GM18511 (cell line): ENCODE measurements at regions not wholly inside any gene's neighbourhood (a gene's known extent, or its start where the extent isn't known, plus 50 kb on each side); places are given as distances from the start of the nearest gene placed in this dataset.
"Not testable (repeated sequence)": the region's sequence is repeated elsewhere in the genome, so short reads cannot be mapped to it uniquely, and the experiment has no call there.

Experiments
- ATAC-seq: cut with Tn5 transposase; IDR thresholded peaks from one replicate; pipeline ENCODE4 v1.9.1; 2021; ENCODE audit warnings: mild to moderate bottlenecking, moderate library complexity; ENCODE audit not compliant: unreplicated experiment

DNA sequence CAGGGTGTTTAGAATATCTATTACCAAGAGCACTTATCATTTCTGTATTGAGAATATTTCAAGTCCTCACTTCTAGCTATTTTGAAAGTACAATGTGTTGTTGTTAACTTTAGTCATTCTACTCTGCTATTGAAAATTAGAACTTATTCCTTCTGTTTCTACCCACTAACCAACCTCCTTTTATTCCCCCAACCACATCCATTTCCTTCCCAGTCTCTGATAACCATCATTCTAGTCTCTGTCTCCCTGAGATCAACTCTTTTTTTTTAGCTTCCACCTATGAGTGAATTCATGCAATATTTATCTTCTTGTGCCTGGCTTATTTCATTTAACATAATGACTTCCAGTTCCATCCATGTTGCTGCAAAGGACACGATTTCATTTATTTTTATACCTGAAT lies 290.6 kb upstream of the OR4E1 start:
- no peak for ATAC-seq

DNA sequence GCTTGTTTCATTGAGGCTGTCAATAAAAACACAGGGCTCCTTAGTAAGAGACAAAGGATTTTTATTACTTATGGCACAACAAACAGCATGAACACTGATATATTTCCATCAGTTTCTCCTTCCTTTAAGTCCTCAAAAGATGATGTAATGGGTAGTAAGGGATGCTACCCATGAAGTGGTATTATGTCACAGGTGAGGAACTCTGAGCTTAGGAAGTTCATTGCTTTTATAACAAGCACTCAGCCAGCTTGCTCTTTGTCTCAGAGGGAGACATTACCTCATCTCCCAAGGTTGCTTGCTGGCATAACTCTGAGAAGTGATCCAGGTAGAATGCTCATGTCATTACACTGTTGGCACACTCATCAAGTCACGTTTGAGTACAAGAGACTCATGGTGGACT lies 287.0 kb upstream of the OR4E1 start:
- ATAC-seq: no peak

GRCh38 chr14:21941885-21942284 lies 268.3 kb upstream of the OR4E1 start:
- no peak for ATAC-seq

DNA sequence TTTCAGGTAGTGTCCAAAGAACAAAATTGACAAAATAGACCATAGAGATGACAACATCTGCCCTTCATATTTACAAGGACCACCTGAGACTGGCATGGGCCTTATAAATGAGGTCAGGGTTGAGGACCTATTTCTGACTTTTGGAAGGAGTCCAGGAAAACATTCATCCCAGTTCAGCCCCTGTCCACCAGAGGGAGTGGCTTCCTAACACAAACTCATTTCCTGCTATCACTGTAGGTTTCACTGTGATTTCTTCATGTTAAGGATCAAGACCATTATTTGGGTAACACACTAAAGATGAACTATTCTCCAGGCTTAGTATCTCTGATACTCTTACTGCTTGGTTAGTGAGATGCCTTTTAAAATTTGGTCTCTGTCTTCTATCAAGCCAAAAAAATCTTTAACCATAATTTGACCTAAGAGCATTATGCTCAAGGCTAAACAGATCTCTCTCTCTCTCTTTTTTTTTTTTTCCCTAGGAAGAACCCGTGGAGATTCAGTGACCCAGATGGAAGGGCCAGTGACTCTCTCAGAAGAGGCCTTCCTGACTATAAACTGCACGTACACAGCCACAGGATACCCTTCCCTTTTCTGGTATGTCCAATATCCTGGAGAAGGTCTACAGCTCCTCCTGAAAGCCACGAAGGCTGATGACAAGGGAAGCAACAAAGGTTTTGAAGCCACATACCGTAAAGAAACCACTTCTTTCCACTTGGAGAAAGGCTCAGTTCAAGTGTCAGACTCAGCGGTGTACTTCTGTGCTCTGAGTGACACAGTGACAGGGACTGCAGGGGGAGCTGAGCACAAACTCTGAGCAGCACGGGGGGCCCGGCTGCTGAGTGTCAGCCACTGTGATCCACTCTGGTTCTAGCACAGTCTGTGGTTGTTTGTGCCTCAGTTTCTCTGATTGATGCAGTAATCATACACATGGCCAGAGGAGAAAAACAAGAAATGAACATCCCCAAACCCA lies 267.6 kb upstream of the OR4E1 start:
- no peak for ATAC-seq

DNA sequence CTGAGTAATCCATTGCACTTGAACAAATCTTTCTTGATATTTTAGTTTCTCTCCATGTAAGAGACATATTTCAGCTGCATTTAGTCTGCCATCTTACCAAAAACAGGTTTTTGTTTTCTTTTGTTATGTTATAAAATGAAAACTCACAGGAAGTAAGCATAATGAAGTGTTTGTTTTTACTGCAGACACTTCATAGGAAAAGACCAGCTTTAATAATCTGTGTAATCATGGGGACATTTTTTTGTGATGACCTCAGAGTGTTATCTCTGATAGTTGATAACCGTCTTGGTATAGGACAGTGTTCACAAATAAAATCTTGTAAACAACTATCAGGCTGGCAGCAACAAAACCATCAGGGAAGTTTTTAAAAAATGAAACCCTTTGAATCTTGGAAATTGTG lies 266.2 kb upstream of the OR4E1 start:
- no peak for ATAC-seq

- no peak for ATAC-seq
Measured at GRCh38 chr14:21937996-21938395, 264.4 kb upstream of the OR4E1 start.

- no peak for ATAC-seq
Measured at GRCh38 chr14:21933681-21934080, 260.1 kb upstream of the OR4E1 start.

DNA sequence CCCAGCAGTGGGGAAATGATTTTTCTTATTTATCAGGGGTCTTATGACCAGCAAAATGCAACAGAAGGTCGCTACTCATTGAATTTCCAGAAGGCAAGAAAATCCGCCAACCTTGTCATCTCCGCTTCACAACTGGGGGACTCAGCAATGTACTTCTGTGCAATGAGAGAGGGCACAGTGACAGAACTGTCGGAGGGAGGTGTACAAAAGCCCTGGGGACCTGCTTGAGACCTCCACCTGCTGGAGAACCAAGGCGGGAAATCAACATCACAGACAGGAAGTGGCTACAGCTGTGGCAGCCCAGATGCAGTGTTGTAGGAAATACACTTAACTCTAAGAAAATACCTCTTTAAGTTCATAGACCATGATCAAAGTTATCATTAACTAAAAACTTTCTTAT lies 250.9 kb upstream of the OR4E1 start:
- ATAC-seq: peak; percentile 90

DNA sequence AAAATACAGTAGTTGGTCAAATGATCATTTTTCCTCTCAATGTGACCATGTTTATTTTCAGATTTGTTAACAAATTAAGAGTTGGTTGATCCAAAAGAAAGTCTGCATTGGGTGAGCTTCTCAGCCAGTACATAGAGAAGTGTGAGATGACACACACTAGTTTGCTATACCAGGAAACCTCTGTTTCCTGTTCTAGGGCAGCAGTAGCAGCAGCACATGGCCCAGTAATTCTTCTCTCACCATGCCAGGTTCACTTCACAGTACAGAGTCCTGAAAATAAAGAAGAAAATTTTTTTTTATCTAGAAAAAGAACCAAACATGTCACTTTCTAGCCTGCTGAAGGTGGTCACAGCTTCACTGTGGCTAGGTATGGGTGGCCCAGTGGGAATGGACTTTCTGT lies 250.2 kb upstream of the OR4E1 start:
- ATAC-seq: no peak

DNA sequence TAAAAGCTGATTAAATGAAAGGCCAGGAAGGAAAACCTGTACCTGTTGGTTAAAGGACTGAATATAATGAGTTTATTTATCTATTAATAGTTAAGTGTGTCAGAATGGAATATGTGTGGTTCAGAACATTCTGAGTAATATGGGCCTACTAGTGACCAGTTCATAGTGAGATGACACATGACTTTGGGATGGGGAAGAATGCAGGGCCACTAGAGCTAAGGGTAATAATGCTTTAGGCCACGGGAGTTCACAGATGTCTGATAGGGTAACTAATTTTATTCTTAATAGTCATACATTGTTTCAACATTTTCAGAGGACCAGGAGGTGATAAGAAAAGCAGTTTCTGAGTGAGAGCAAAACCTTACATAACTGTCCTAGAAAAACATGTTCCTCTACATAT lies 247.8 kb upstream of the OR4E1 start:
- no peak for ATAC-seq

DNA sequence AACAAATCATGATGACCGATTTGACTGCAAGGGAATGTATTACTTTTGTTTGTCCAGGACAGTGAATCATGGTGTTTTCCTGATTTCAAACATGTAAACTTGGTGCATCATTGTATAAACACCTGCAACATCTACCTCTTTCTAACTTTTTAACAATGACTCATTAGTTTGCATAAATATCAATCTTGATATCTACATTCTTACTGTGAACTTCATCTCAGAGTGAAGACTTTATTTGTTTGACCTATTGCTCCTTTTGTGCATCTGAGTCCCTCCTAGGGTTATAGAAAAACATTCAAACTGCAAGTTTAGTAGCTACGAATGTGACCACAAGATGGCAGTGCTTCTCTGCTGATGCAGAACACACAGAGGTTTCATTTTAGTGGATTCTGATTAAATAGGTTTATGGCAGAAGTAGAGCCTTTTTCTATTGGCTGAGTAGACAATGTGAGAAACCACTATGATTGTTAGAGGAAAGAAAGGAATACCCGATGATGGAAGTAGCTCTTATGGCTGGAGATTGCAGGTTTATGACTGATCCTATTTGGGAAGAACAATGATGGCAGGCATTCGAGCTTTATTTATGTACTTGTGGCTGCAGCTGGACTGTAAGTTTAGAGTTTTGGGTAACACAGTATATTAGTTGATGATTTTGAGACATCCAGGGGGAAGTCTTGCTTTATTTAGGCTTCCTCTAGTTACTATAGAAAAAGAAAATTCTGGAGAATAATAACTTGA lies 244.2 kb upstream of the OR4E1 start:
- no peak for ATAC-seq

GRCh38 chr14:21915826-21916225 lies 242.2 kb upstream of the OR4E1 start:
- no peak for ATAC-seq

GRCh38 chr14:21913759-21914158 lies 240.1 kb upstream of the OR4E1 start:
- peak; percentile 67 for ATAC-seq

DNA sequence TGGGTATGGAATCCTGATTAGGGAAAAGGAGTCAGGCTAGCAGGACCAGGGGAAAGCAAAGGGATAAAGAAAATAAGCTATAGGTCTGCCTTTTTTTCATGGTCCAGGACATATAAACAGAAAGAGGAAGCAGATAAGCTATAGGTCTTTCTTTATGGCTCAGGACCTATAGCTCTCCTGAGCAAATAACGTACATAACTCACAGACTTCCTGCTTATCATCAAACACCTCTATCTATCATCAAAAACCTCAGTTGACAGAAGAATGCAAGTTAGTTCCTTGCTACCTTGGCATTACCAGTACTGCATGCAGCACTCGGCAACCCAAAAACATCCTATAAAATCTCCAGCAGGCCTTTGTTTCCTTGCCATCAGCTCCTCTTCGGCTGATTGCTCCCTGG lies 238.7 kb upstream of the OR4E1 start:
- ATAC-seq: no peak

DNA sequence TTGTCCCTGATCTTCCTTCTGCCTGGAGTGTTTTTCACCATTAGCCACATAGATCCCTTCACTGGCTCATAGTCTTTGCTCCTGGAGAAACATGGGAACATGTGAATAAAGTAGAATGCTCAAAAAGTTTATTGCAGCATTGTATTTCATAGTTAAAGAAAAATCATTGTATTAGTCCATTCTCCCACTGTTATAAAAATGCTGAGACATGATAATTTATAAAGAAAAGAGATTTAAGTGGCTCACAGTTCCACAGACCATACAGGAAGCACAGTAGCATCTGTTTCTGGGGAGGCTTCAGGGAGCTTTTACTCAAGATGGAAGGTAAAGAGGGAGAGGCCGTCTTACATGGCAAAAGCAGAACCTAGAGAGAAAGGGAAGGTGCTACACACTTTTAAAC lies 238.3 kb upstream of the OR4E1 start:
- no peak for ATAC-seq

- ATAC-seq: no peak
Measured at GRCh38 chr14:21910260-21910659, 236.6 kb upstream of the OR4E1 start.

GRCh38 chr14:21902561-21903181 lies 229.1 kb upstream of the OR4E1 start:
- ATAC-seq: peak; percentile 68

DNA sequence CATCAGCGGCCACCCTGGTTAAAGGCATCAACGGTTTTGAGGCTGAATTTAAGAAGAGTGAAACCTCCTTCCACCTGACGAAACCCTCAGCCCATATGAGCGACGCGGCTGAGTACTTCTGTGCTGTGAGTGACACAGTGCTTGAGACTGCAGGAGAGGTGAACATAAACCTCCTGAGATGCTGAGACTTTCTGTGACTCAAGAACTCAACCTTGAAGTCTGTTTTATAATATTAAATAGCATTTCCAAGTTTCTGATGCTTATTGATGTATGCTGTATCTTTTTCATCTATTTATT lies 221.2 kb upstream of the OR4E1 start:
- ATAC-seq: not testable (repeated sequence)

- ATAC-seq: no peak
Measured at GRCh38 chr14:21894003-21894897, 220.6 kb upstream of the OR4E1 start.

DNA sequence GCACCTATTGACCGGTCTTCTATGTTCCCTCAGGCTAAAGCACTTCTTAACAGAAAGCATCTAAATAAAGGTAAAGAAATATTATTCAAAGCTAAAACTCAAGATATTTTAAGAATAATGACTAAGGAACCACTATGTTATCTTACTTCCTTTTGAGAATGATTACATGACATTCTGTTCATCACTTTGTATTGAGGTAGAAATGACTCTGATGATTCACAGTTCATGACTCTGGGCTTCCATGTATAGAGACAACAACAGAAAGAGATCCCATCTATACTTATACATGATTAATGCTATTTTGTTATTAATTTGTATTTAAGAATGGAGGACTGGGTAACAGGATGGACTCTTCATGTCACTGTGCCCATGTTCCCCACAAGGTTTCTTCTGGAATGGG lies 218.3 kb upstream of the OR4E1 start:
- no peak for ATAC-seq

GRCh38 chr14:21884995-21885394 lies 211.4 kb upstream of the OR4E1 start:
- ATAC-seq: no peak
